SK-N-SH treated with all-trans-retinoic acid at 6 μM for 48 hours (cell line): ENCODE measurements at regions not wholly inside any gene's neighbourhood (a gene's known extent, or its start where the extent isn't known, plus 50 kb on each side); places are given as distances from the start of the nearest gene placed in this dataset.

Source experiments
- ATAC-seq: fragments of 200-7000 bp; cut with Tn5 transposase; 3 replicates; pipeline ENCODE4 v1.9.1; 2020; ENCODE audit warnings: mild to moderate bottlenecking, moderate library complexity
- ARNTL ChIP-seq: fragments of 450-650 bp; formaldehyde crosslinking; IDR thresholded peaks from 2 replicates; pipeline ENCODE4 v1.5.0; 2020; ENCODE audit warnings: low read depth, mild to moderate bottlenecking, moderate library complexity, borderline replicate concordance
- BACH2 ChIP-seq: fragments of 250-450 bp; sonication (Bioruptor Pico); IDR thresholded peaks from 2 replicates; pipeline ENCODE4 v1.9.0; 2021; ENCODE audit warnings: mild to moderate bottlenecking, borderline replicate concordance
- CREB5 ChIP-seq: fragments of 250-450 bp; sonication (Bioruptor Pico); IDR thresholded peaks from 2 replicates; pipeline ENCODE4 v1.5.1; 2020; ENCODE audit warnings: low read depth, mild to moderate bottlenecking, moderate library complexity
- CSRNP3 ChIP-seq: fragments of 250-450 bp; sonication (Bioruptor Pico); IDR thresholded peaks from 2 replicates; pipeline ENCODE4 v1.5.1; 2021; ENCODE audit warnings: mild to moderate bottlenecking, moderate library complexity
- ESRRG ChIP-seq: fragments of 250-450 bp; sonication (Bioruptor Pico); IDR thresholded peaks from 2 replicates; pipeline ENCODE4 v1.6.1; 2021; ENCODE audit warnings: mild to moderate bottlenecking
- GLIS3 ChIP-seq: fragments of 250-450 bp; sonication (Bioruptor Pico); IDR thresholded peaks from 2 replicates; pipeline ENCODE4 v1.5.0; 2020; ENCODE audit warnings: mild to moderate bottlenecking, moderate library complexity
- ISL1 ChIP-seq: fragments of 250-450 bp; sonication (Bioruptor Pico); IDR thresholded peaks from 2 replicates; pipeline ENCODE4 v2.1.2; 2022; ENCODE audit warnings: mild to moderate bottlenecking, moderate library complexity
- PATZ1 ChIP-seq: fragments of 250-450 bp; sonication (Bioruptor Pico); IDR thresholded peaks from 2 replicates; pipeline ENCODE4 v1.8.0; 2020; ENCODE audit warnings: mild to moderate bottlenecking, moderate library complexity, borderline replicate concordance
- PPARA ChIP-seq: fragments of 250-450 bp; sonication (Bioruptor Pico); IDR thresholded peaks from 2 replicates; pipeline ENCODE4 v1.5.0; 2020; ENCODE audit warnings: mild to moderate bottlenecking, borderline replicate concordance
- RARB ChIP-seq: fragments of 250-450 bp; sonication (Bioruptor Pico); IDR thresholded peaks from 2 replicates; pipeline ENCODE4 v1.8.0; 2021; ENCODE audit warnings: mild to moderate bottlenecking, moderate library complexity
- SNAI2 ChIP-seq: fragments of 250-450 bp; sonication (Bioruptor Pico); IDR thresholded peaks from 2 replicates; pipeline ENCODE4 v1.5.0; 2020; ENCODE audit warnings: mild to moderate bottlenecking, moderate library complexity
- TOX ChIP-seq: fragments of 250-450 bp; sonication (Bioruptor Pico); IDR thresholded peaks from 2 replicates; pipeline ENCODE4 v1.8.0; 2021; ENCODE audit warnings: mild to moderate bottlenecking, moderate library complexity, borderline replicate concordance
- ZFP3 ChIP-seq: fragments of 250-450 bp; sonication (Bioruptor Pico); IDR thresholded peaks from 2 replicates; pipeline ENCODE4 v1.5.0; 2020; ENCODE audit warnings: mild to moderate bottlenecking, moderate library complexity
- ZFP30 ChIP-seq: fragments of 450-650 bp; formaldehyde crosslinking; IDR thresholded peaks from 2 replicates; pipeline ENCODE4 v1.5.0; 2022; ENCODE audit warnings: mild to moderate bottlenecking, moderate library complexity
- ZNF565 ChIP-seq: fragments of 450-650 bp; formaldehyde crosslinking; conservative IDR thresholded peaks from 2 replicates; pipeline ENCODE4 v1.5.0; 2020; ENCODE audit warnings: low read depth, mild to moderate bottlenecking, moderate library complexity
- ZNF70 ChIP-seq: fragments of 450-650 bp; formaldehyde crosslinking; IDR thresholded peaks from 2 replicates; pipeline ENCODE4 v1.5.0; 2020; ENCODE audit warnings: mild to moderate bottlenecking, moderate library complexity
- ZNF8 ChIP-seq: fragments of 450-650 bp; formaldehyde crosslinking; IDR thresholded peaks from 2 replicates; pipeline ENCODE4 v1.5.0; 2020; ENCODE audit warnings: mild to moderate bottlenecking, moderate library complexity
- TF ChIP-seq, protein P1 (sequence below): fragments of 250-450 bp; sonication (Bioruptor Pico); IDR thresholded peaks from 2 replicates; pipeline ENCODE4 v1.8.0; 2021; ENCODE audit warnings: low read depth, mild to moderate bottlenecking, moderate library complexity, borderline replicate concordance
- TF ChIP-seq, protein P2 (sequence below): fragments of 250-450 bp; sonication (Bioruptor Pico); IDR thresholded peaks from 2 replicates; pipeline ENCODE4 v1.5.0; 2020; ENCODE audit warnings: mild to moderate bottlenecking, moderate library complexity

DNA sequence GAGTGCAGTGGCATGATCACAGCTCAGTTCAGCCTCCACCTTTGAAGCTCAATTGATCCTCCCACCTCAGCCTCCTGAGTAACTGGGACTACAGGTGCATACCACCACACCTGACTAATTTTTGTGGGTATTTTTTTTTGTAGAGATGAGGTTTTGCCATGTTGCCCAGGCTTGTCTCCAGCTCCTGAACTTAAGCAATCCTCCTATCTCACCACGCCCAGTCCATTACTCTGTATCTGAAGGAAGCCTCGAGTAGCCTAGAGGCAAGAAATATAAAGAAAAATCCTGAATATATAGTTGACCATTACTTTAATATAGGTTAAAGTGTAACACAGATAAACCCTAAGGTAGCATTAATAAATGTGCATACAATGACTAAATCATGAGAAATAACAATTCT is 686.8 kb upstream of the PIK3C3 start:
- TF ChIP-seq ZNF565 (CRISPR knock-in tag) = no peak
- no peak for TF ChIP-seq ISL1
- TF ChIP-seq PPARA (CRISPR knock-in tag) = no peak
- TF ChIP-seq ARNTL (CRISPR knock-in tag) = no peak
- TF ChIP-seq, protein P1, sequence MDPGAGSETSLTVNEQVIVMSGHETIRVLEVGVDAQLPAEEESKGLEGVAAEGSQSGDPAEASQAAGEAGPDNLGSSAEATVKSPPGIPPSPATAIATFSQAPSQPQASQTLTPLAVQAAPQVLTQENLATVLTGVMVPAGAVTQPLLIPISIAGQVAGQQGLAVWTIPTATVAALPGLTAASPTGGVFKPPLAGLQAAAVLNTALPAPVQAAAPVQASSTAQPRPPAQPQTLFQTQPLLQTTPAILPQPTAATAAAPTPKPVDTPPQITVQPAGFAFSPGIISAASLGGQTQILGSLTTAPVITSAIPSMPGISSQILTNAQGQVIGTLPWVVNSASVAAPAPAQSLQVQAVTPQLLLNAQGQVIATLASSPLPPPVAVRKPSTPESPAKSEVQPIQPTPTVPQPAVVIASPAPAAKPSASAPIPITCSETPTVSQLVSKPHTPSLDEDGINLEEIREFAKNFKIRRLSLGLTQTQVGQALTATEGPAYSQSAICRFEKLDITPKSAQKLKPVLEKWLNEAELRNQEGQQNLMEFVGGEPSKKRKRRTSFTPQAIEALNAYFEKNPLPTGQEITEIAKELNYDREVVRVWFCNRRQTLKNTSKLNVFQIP (CRISPR knock-in tag) = no peak
- TF ChIP-seq ZNF70 = no peak
- TF ChIP-seq, all 23 proteins: peak for 0
- no peak for ATAC-seq

DNA sequence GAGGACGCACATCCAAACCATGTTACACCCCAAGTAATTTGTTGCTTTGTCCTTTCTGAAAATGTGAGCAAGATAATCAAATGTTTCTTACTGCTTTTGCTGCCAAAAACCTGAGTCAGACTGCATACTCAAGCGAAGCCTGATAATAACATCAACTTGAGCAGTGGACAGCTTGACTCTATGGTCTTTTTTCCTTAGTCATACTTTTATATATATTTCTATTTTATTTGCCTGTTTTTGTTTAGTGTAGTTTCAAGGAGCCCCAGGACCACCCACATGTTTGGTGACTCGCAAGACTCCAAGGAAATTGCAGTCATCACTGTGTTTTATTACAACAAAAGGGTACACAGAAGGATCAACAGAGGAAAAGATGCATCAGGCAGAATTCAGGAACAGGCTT is 688.4 kb upstream of the PIK3C3 start:
- ATAC-seq = no peak
- TF ChIP-seq ISL1 = no peak

- TF ChIP-seq, protein P2, sequence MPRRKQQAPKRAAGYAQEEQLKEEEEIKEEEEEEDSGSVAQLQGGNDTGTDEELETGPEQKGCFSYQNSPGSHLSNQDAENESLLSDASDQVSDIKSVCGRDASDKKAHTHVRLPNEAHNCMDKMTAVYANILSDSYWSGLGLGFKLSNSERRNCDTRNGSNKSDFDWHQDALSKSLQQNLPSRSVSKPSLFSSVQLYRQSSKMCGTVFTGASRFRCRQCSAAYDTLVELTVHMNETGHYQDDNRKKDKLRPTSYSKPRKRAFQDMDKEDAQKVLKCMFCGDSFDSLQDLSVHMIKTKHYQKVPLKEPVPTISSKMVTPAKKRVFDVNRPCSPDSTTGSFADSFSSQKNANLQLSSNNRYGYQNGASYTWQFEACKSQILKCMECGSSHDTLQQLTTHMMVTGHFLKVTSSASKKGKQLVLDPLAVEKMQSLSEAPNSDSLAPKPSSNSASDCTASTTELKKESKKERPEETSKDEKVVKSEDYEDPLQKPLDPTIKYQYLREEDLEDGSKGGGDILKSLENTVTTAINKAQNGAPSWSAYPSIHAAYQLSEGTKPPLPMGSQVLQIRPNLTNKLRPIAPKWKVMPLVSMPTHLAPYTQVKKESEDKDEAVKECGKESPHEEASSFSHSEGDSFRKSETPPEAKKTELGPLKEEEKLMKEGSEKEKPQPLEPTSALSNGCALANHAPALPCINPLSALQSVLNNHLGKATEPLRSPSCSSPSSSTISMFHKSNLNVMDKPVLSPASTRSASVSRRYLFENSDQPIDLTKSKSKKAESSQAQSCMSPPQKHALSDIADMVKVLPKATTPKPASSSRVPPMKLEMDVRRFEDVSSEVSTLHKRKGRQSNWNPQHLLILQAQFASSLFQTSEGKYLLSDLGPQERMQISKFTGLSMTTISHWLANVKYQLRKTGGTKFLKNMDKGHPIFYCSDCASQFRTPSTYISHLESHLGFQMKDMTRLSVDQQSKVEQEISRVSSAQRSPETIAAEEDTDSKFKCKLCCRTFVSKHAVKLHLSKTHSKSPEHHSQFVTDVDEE (CRISPR knock-in tag) = no peak
- TF ChIP-seq CREB5 (CRISPR knock-in tag) (no peak), SNAI2 (CRISPR knock-in tag) (no peak), GLIS3 (CRISPR knock-in tag) (no peak), ZNF565 (CRISPR knock-in tag) (no peak), ZNF8 (CRISPR knock-in tag) (no peak), CSRNP3 (CRISPR knock-in tag) (no peak), PATZ1 (CRISPR knock-in tag) (no peak)
- TF ChIP-seq, all 23 proteins: peak for 0
These were observed 688.8 kb upstream of the PIK3C3 start for GRCh38 chr18:41266204-41266603.

GRCh38 chr18:41265047-41265446 is 690.0 kb upstream of the PIK3C3 start:
- TF ChIP-seq ISL1 (no peak), ZNF565 (CRISPR knock-in tag) (no peak), RARB (no peak), ZFP3 (CRISPR knock-in tag) (no peak), BACH2 (no peak), ESRRG (CRISPR knock-in tag) (no peak), TOX (CRISPR knock-in tag) (no peak), ZFP30 (no peak), ARNTL (CRISPR knock-in tag) (no peak), PPARA (CRISPR knock-in tag) (no peak), ZNF8 (CRISPR knock-in tag) (no peak), PATZ1 (CRISPR knock-in tag) (no peak), CSRNP3 (CRISPR knock-in tag) (no peak), SNAI2 (CRISPR knock-in tag) (no peak)
- TF ChIP-seq, protein P1 (CRISPR knock-in tag) = no peak
- ATAC-seq = no peak

More at GRCh38 chr18:41266204-41266603, 688.8 kb upstream of the PIK3C3 start:
- ATAC-seq = no peak
